Naive B cell (primary cell): ENCODE measurements at regions not wholly inside any gene's neighbourhood (a gene's known extent, or its start where the extent isn't known, plus 50 kb on each side); places are given as distances from the start of the nearest gene placed in this dataset.
"Not testable (repeated sequence)": the region's sequence is repeated elsewhere in the genome, so short reads cannot be mapped to it uniquely, and the experiment has no call there.

Experiments used
- ATAC-seq, 2 donors: fragments of 150-1000 bp; cut with Tn5 transposase; 2 replicates each; pipeline ENCODE4 v1.10.0; 2021; ENCODE audit warnings: low read depth in 2 of 2, mild to moderate bottlenecking in 2 of 2, moderate library complexity in 2 of 2
- DNase-seq: peaks from one replicate; pipeline ENCODE4 v3.0.0; 2022
- H3K27ac Mint-ChIP-seq, 6 donors: one replicate each; pipeline ENCODE4 v1.8.0; 2020 to 2022; ENCODE audit warnings: mild to moderate bottlenecking in 6 of 6, mixed read lengths in 6 of 6, moderate library complexity in 5 of 6, inconsistent platforms in 2 of 6
- H3K27me3 Mint-ChIP-seq, 3 donors: one replicate each; pipeline ENCODE4 v1.8.0; 2021 to 2022; ENCODE audit warnings: mixed read lengths in 3 of 3, mild to moderate bottlenecking in 1 of 3
- H3K36me3 Mint-ChIP-seq, 2 donors: one replicate each; pipeline ENCODE4 v1.8.0; 2020 to 2022; ENCODE audit warnings: mixed read lengths in 2 of 2, inconsistent platforms in 1 of 2, mild to moderate bottlenecking in 1 of 2
- H3K4me1 Mint-ChIP-seq, 3 donors: one replicate each; pipeline ENCODE4 v1.8.0; 2020 to 2022; ENCODE audit warnings: mixed read lengths in 3 of 3, inconsistent platforms in 1 of 3, mild to moderate bottlenecking in 1 of 3, moderate library complexity in 1 of 3
- H3K4me3 Mint-ChIP-seq, 8 donors: one replicate each; pipeline ENCODE4 v1.8.0; 2020 to 2022; ENCODE audit warnings: mild to moderate bottlenecking in 8 of 8, mixed read lengths in 8 of 8, moderate library complexity in 8 of 8, inconsistent platforms in 2 of 8
- H3K9me3 Mint-ChIP-seq, 7 donors: one replicate each; pipeline ENCODE4 v1.8.0; 2020 to 2022; ENCODE audit warnings: mixed read lengths in 7 of 7, mild to moderate bottlenecking in 5 of 7, inconsistent platforms in 2 of 7, moderate library complexity in 1 of 7

DNA sequence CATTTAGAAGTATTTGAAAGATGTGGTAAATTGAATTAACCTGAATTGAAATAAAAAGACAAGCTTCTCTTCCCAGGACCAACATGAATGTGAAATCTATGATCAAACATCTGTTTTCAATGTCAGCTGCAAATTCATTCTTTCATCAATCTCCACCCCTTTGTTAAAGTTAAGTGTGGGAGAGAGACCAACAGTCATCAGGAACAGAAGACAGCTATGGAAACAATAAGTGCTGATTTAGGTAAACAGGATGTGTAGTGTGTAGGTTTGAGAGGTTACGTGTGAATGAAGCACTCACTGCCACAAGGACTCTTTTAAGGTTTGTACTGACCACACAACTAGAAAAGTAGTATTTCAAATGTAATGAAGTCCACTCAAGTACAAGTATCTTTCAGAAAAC, 1659.8 kb upstream of the CELF4 start:
- no peak overlapping the region for H3K27ac Mint-ChIP-seq
- H3K4me1 Mint-ChIP-seq, result no peaks in the 10 kb centered on the region
- peaks cover 0 to 17% (median 7%) of the 10 kb centered on the region in 7 donors for H3K9me3 Mint-ChIP-seq
- H3K27me3 Mint-ChIP-seq, result no peaks in the 10 kb centered on the region
- DNase-seq (no peak), ATAC-seq (no peak)
- no peaks in the 10 kb centered on the region for H3K36me3 Mint-ChIP-seq
- no peak overlapping the region for H3K4me3 Mint-ChIP-seq

DNA sequence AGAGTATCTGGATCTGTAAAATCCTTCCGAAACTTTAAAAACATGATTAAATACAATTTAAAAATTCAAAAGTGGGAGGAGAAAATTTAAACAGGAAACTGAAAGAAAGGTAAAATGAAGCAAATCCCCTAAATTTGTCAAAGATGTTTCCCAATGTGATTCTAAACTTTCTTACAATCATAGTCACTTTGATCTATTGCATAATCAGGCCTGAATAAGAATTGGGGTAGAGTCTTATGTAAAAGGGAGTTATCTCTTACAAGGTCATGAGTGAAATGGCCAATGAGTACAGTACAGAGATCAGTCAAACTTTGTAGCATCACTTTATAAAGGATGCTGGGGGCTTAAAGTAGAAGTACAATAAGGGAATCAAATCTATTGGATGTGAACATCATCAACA, 1657.7 kb upstream of the CELF4 start:
- Mint-ChIP-seq H3K4me3 (no peak overlapping the region), H3K9me3 (peaks cover 0 to 13% (median 5%) of the 10 kb centered on the region in 7 donors), H3K4me1 (no peaks in the 10 kb centered on the region), H3K27me3 (no peaks in the 10 kb centered on the region), H3K27ac (no peak overlapping the region), H3K36me3 (no peaks in the 10 kb centered on the region)
- DNase-seq (no peak), ATAC-seq (no peak)

- H3K27ac Mint-ChIP-seq, result no peak overlapping the region
- no peaks in the 10 kb centered on the region for H3K4me1 Mint-ChIP-seq
- no peaks in the 10 kb centered on the region for H3K36me3 Mint-ChIP-seq
- no peak overlapping the region for H3K4me3 Mint-ChIP-seq
- ATAC-seq (no peak), DNase-seq (no peak)
- no peaks in the 10 kb centered on the region for H3K27me3 Mint-ChIP-seq
- H3K9me3 Mint-ChIP-seq, result peaks cover 0 to 20% (median 5%) of the 10 kb centered on the region in 7 donors
These were observed 1650.3 kb upstream of the CELF4 start for GRCh38 chr18:39215920-39216319.

DNA sequence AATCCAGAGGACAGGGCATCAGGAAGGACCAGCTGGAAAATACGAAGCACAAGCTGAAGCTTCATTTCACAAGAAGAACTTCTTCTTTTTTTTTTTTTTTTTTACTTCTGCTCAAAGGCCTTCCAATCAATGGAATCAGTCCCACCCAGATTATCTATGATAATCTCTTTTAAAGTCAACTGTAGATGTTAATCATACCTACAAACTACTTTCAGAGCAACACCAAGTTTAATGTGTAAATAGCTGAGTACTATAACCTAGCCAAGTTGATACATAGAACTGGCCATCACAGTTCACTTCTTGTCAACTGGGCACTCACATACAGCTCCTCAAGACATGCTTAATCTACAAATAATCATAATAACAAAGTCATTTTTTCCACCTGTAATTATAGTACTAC, 1645.9 kb upstream of the CELF4 start:
- Mint-ChIP-seq H3K9me3 (peaks cover 2 to 25% (median 5%) of the 10 kb centered on the region in 7 donors), H3K4me3 (no peak overlapping the region), H3K36me3 (no peaks in the 10 kb centered on the region), H3K4me1 (no peaks in the 10 kb centered on the region), H3K27ac (no peak overlapping the region), H3K27me3 (no peaks in the 10 kb centered on the region)
- DNase-seq, result no peak
- no peak for ATAC-seq

DNA sequence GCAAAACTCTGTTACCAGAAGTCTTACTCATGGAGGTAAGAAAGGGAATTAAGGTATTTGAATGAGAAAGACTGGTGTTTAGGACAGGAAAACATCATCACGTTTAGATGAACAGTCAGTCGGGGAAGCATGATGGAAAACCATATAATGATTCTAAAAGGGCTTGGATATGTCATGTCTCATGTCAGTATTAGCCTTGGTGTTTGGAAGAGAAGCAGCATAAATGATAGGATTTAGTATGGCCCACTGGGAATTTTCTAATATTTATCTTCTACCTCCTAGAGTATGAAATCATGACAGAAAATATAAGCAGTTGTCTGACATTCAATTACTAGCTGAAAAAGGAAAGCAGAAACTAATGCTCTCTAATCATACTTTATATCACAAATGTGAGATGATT, 1643.6 kb upstream of the CELF4 start:
- ATAC-seq (no peak), DNase-seq (no peak)
- H3K4me3 Mint-ChIP-seq, result no peak overlapping the region
- no peaks in the 10 kb centered on the region for H3K27me3 Mint-ChIP-seq
- H3K4me1 Mint-ChIP-seq, result no peaks in the 10 kb centered on the region
- no peaks in the 10 kb centered on the region for H3K36me3 Mint-ChIP-seq
- no peak overlapping the region for H3K27ac Mint-ChIP-seq
- peaks cover 0 to 25% (median 3%) of the 10 kb centered on the region in 7 donors for H3K9me3 Mint-ChIP-seq

GRCh38 chr18:39208729-39209128, 1643.1 kb upstream of the CELF4 start:
- ATAC-seq, result no peak
- DNase-seq, result no peak
- no peaks in the 10 kb centered on the region for H3K36me3 Mint-ChIP-seq
- no peaks in the 10 kb centered on the region for H3K27me3 Mint-ChIP-seq
- peaks cover 0 to 22% (median 3%) of the 10 kb centered on the region in 7 donors for H3K9me3 Mint-ChIP-seq
- H3K4me1 Mint-ChIP-seq, result no peaks in the 10 kb centered on the region
- no peak overlapping the region for H3K27ac Mint-ChIP-seq
- no peak overlapping the region for H3K4me3 Mint-ChIP-seq

GRCh38 chr18:39208190-39208589, 1642.6 kb upstream of the CELF4 start:
- no peak for ATAC-seq
- no peak for DNase-seq
- Mint-ChIP-seq H3K4me1 (no peaks in the 10 kb centered on the region), H3K4me3 (no peak overlapping the region), H3K27ac (no peak overlapping the region), H3K27me3 (no peaks in the 10 kb centered on the region), H3K36me3 (no peaks in the 10 kb centered on the region), H3K9me3 (peaks cover 0 to 19% (median 4%) of the 10 kb centered on the region in 7 donors)

DNA sequence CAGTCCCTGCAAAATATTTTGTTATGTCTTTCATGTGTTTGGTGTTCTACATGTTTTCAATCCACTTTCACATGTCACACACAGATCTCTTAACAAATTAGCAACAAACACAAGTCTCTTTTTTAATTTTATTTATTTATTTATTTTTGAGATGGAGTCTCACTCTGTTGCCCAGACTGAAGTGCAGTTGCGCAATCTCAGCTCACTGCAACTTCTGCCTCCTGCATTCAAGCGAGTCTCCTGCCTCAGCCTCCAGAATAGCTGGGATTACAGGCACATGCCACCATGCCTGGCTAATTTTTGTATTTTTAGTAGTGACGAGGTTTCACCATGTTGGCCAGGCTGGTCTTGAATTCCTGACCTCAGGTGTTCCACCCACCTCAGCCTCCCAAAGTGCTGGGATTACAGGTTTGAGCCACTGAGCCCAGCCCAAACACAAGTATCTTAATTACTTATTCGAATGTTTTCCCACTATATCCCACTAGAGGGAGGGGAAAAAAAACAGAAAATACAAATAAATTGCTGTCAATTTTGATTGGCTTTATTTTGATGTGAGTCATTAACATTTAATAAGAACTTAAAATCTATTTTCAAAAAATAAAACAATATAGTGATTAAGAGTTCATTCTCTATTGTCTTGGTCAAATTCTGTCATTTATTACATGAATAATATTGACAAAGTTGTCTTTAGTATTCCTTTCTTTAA, 1641.0 kb upstream of the CELF4 start:
- DNase-seq, ATAC-seq, H3K27me3 Mint-ChIP-seq, H3K4me1 Mint-ChIP-seq, H3K36me3 Mint-ChIP-seq, H3K4me3 Mint-ChIP-seq, H3K27ac Mint-ChIP-seq, H3K9me3 Mint-ChIP-seq: not testable (repeated sequence)

DNA sequence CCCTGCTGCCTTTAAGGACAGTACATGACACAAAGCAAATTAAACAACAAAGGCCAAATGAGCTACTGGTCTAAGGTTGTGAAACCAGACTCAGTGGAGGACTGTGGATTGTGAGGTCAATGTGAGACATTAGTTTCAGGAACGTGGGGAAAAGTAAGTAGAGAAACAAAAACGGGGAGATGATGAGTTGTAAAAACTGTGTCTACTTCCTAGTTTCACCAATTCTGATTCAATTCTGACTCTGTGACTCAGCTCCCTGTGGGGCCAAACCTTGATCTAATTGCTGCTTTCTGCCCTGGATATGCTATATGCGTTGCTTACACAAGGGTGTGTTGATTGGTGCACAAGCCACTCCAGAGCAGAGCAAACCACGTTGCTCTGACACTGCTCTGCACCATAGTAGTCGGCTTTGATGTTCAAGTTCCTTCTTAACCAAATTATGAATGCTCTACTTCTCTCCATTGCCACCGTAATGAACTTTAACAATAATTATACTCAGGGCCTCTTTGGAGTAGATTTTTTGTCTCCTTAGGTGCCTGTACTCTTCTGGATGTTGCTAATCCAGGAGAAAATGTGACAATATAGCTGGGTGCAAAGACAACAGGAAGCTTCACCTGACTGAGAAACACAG, 1640.1 kb upstream of the CELF4 start:
- H3K36me3 Mint-ChIP-seq, result no peaks in the 10 kb centered on the region
- no peaks in the 10 kb centered on the region for H3K4me1 Mint-ChIP-seq
- DNase-seq (no peak), ATAC-seq (no peak)
- H3K27me3 Mint-ChIP-seq, result no peaks in the 10 kb centered on the region
- no peak overlapping the region for H3K27ac Mint-ChIP-seq
- H3K9me3 Mint-ChIP-seq, result peaks cover 0 to 7% (median 2%) of the 10 kb centered on the region in 7 donors
- no peak overlapping the region for H3K4me3 Mint-ChIP-seq

GRCh38 chr18:39200153-39200552, 1634.6 kb upstream of the CELF4 start:
- no peak for ATAC-seq
- H3K36me3 Mint-ChIP-seq, result no peaks in the 10 kb centered on the region
- H3K27ac Mint-ChIP-seq, result no peak overlapping the region
- no peaks in the 10 kb centered on the region for H3K27me3 Mint-ChIP-seq
- no peaks in the 10 kb centered on the region for H3K4me1 Mint-ChIP-seq
- DNase-seq, result no peak
- no peak overlapping the region for H3K4me3 Mint-ChIP-seq
- H3K9me3 Mint-ChIP-seq, result peaks cover 0 to 11% (median 2%) of the 10 kb centered on the region in 7 donors

DNA sequence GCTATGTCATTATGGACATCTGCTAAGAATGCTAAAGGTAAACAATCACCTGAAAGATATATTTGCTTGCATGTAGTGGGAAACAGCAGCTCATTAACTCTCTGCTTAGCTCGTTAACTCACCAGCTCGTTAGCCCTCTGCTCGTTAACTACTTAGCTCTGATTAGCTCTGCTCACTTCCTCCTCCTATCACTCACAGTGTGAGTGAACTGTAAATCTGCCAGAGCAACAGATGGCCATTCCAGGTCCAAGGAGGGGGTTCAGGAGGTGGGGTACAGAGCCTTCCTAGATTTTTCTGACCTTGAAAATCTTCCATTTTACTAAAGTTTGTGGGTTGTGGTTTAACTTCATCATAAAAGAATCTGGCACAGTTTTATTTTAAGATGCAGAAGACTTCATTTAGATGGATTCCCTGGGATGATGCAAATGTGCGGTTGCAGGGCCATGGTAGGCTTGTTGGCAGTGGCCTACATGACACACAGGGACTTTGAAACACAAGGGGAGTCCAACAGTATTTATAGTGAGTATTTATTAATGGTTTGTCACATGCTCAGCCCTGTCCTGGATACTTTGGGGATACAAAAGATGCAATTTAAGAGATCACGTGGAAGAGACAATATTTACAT, 1633.7 kb upstream of the CELF4 start:
- H3K36me3 Mint-ChIP-seq, result no peaks in the 10 kb centered on the region
- no peak overlapping the region for H3K4me3 Mint-ChIP-seq
- no peaks in the 10 kb centered on the region for H3K27me3 Mint-ChIP-seq
- DNase-seq (no peak), ATAC-seq (no peak)
- H3K4me1 Mint-ChIP-seq, result no peaks in the 10 kb centered on the region
- H3K27ac Mint-ChIP-seq, result no peak overlapping the region
- peaks cover 0 to 11% (median 2%) of the 10 kb centered on the region in 7 donors for H3K9me3 Mint-ChIP-seq

GRCh38 chr18:39198376-39198775, 1632.8 kb upstream of the CELF4 start:
- no peak for ATAC-seq
- H3K4me3 Mint-ChIP-seq, result no peak overlapping the region
- H3K36me3 Mint-ChIP-seq, result no peaks in the 10 kb centered on the region
- H3K4me1 Mint-ChIP-seq, result no peaks in the 10 kb centered on the region
- no peak overlapping the region for H3K27ac Mint-ChIP-seq
- H3K9me3 Mint-ChIP-seq, result peaks cover 0 to 10% (median under 1%) of the 10 kb centered on the region in 7 donors
- DNase-seq, result no peak
- H3K27me3 Mint-ChIP-seq, result no peaks in the 10 kb centered on the region

- no peaks in the 10 kb centered on the region for H3K27me3 Mint-ChIP-seq
- no peaks in the 10 kb centered on the region for H3K36me3 Mint-ChIP-seq
- no peak overlapping the region for H3K27ac Mint-ChIP-seq
- H3K4me3 Mint-ChIP-seq, result no peak overlapping the region
- H3K4me1 Mint-ChIP-seq, result no peaks in the 10 kb centered on the region
- H3K9me3 Mint-ChIP-seq, result peaks cover 0 to 4% (median 0%) of the 10 kb centered on the region in 7 donors
- no peak for DNase-seq
- ATAC-seq, result no peak
These were observed 1626.3 kb upstream of the CELF4 start for GRCh38 chr18:39191931-39192330.

DNA sequence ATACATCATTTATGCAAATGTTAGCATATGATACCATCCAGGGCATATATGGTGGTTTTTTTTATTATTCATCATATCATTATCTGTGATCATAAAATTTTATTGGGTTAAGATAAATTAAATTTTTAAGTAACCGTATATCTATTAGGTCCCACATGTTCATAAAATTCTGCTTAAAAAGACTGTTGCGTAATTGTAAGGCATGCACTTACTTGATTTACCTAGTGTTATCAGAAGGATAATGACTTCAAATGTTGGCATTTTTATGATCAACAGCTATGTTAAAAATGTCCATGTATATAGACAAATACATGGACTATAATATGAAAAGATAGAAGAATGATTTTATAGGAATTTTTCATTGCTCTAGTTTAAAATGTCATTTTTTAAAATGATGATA, 1625.5 kb upstream of the CELF4 start:
- ATAC-seq (no peak), DNase-seq (no peak)
- H3K27ac Mint-ChIP-seq, result no peak overlapping the region
- no peak overlapping the region for H3K4me3 Mint-ChIP-seq
- H3K4me1 Mint-ChIP-seq, result no peaks in the 10 kb centered on the region
- H3K27me3 Mint-ChIP-seq, result no peaks in the 10 kb centered on the region
- H3K36me3 Mint-ChIP-seq, result no peaks in the 10 kb centered on the region
- peaks cover 0 to 3% (median 0%) of the 10 kb centered on the region in 7 donors for H3K9me3 Mint-ChIP-seq
